Liver (tissue), 8 donors: ENCODE measurements at regions not wholly inside any gene's neighbourhood (a gene's known extent, or its start where the extent isn't known, plus 50 kb on each side); places are given as distances from the start of the nearest gene placed in this dataset.

Experiments used
- DNase-seq: peaks from one replicate; pipeline ENCODE4 v3.0.0-alpha.2; 2017; ENCODE audit warnings: low spot score
- H3K27ac ChIP-seq, 2 donors: one replicate each; pipeline ENCODE4 v1.7.0; 2013; ENCODE audit warnings: inconsistent platforms in 2 of 2, low read length in 2 of 2, control low read depth in 1 of 2, low read depth in 1 of 2, mild to moderate bottlenecking in 1 of 2
- H3K27me3 ChIP-seq, 4 donors: one replicate each; pipeline versions ENCODE4 v1.6.1 to v1.7.0; 2013; ENCODE audit warnings: low read length in 3 of 4, inconsistent platforms in 1 of 4, mild to moderate bottlenecking in 1 of 4, moderate library complexity in 1 of 4; ENCODE audit not compliant: control insufficient read depth in 4 of 4, insufficient read depth in 4 of 4
- H3K36me3 ChIP-seq, 4 donors: one replicate each; pipeline versions ENCODE4 v1.6.1 to v1.7.0; 2013; ENCODE audit warnings: low read length in 3 of 4, mild to moderate bottlenecking in 3 of 4, low read depth in 1 of 4, moderate library complexity in 1 of 4; ENCODE audit not compliant: control insufficient read depth in 4 of 4, insufficient read depth in 3 of 4
- H3K4me1 ChIP-seq, 4 donors: one replicate each; pipeline versions ENCODE4 v1.6.1 to v1.7.0; 2013; ENCODE audit warnings: low read length in 3 of 4, mild to moderate bottlenecking in 3 of 4, moderate library complexity in 1 of 4; ENCODE audit not compliant: control insufficient read depth in 4 of 4, insufficient read depth in 4 of 4
- H3K4me3 ChIP-seq, 3 donors: one replicate each; pipeline versions ENCODE4 v1.6.1 to v1.7.0; 2013; ENCODE audit warnings: low read length in 3 of 3, control low read depth in 1 of 3, low read depth in 1 of 3, mild to moderate bottlenecking in 1 of 3
- H3K9ac ChIP-seq, 2 donors: one replicate each; pipeline ENCODE4 v1.7.0; 2013; ENCODE audit warnings: low read length in 2 of 2, mild to moderate bottlenecking in 2 of 2, moderate library complexity in 2 of 2, control low read depth in 1 of 2, low read depth in 1 of 2
- H3K9me3 ChIP-seq, 4 donors: one replicate each; pipeline versions ENCODE4 v1.6.1 to v1.7.0; 2013; ENCODE audit warnings: low read length in 3 of 4; ENCODE audit not compliant: control insufficient read depth in 4 of 4
- ATF3 ChIP-seq: IDR thresholded peaks from 2 replicates; pipeline ENCODE4 v1.6.1; 2016; ENCODE audit warnings: antibody characterized with exemption
- EGR1 ChIP-seq, 2 donors: IDR thresholded peaks; 2 replicates each; pipeline ENCODE4 v1.6.1; 2016 to 2018; ENCODE audit warnings: antibody characterized with exemption in 2 of 2, low read depth in 2 of 2
- FOXA1 ChIP-seq: IDR thresholded peaks from 2 replicates; pipeline ENCODE4 v1.6.1; 2016; ENCODE audit warnings: antibody characterized with exemption
- FOXA2 ChIP-seq: IDR thresholded peaks from 2 replicates; pipeline ENCODE4 v1.6.1; 2016; ENCODE audit warnings: antibody characterized with exemption
- GABPA ChIP-seq, 2 donors: IDR thresholded peaks in 1 of 2; conservative IDR thresholded peaks in 1 of 2; 2 replicates each; pipeline ENCODE4 v1.6.1; 2016; ENCODE audit warnings: antibody characterized with exemption in 2 of 2, mild to moderate bottlenecking in 1 of 2, moderate library complexity in 1 of 2
- HNF4A ChIP-seq, 2 donors: conservative IDR thresholded peaks; 2 replicates each; pipeline ENCODE4 v1.6.1; 2016; ENCODE audit warnings: antibody characterized with exemption in 2 of 2, mild to moderate bottlenecking in 2 of 2
- HNF4G ChIP-seq: IDR thresholded peaks from 2 replicates; pipeline ENCODE4 v1.6.1; 2016; ENCODE audit warnings: antibody characterized with exemption
- JUND ChIP-seq, 2 donors: IDR thresholded peaks; 2 replicates each; pipeline ENCODE4 v1.6.1; 2016; ENCODE audit warnings: antibody characterized with exemption in 2 of 2
- NR2F2 ChIP-seq: IDR thresholded peaks from 2 replicates; pipeline ENCODE4 v1.6.1; 2016; ENCODE audit warnings: antibody characterized with exemption
- RAD21 ChIP-seq, 2 donors: IDR thresholded peaks; 2 replicates each; pipeline ENCODE4 v1.6.1; 2016; ENCODE audit warnings: antibody characterized with exemption in 2 of 2, mild to moderate bottlenecking in 2 of 2
- REST ChIP-seq: IDR thresholded peaks from 2 replicates; pipeline ENCODE4 v1.6.1; 2016; ENCODE audit warnings: antibody characterized with exemption, mild to moderate bottlenecking
- RXRA ChIP-seq, 2 donors: IDR thresholded peaks; 2 replicates each; pipeline ENCODE4 v1.6.1; 2017 to 2018; ENCODE audit warnings: antibody characterized with exemption in 2 of 2, mild to moderate bottlenecking in 1 of 2
- SP1 ChIP-seq: IDR thresholded peaks from 2 replicates; pipeline ENCODE4 v1.6.1; 2018; ENCODE audit warnings: antibody characterized with exemption, mild to moderate bottlenecking
- TAF1 ChIP-seq: conservative IDR thresholded peaks from 2 replicates; pipeline ENCODE4 v1.6.1; 2016; ENCODE audit warnings: antibody characterized with exemption, mild to moderate bottlenecking
- YY1 ChIP-seq: IDR thresholded peaks from 2 replicates; pipeline ENCODE4 v1.6.1; 2016; ENCODE audit warnings: antibody characterized with exemption, mild to moderate bottlenecking
- ZBTB33 ChIP-seq: IDR thresholded peaks from 2 replicates; pipeline ENCODE4 v1.6.1; 2016; ENCODE audit warnings: antibody characterized with exemption
- WGBS: extraction: QIAGEN DNeasy Blood & Tissue Kit; methylation state at CpG from one replicate; pipeline ENCODE4 v1.1.7; 2013; 5-methylcytosine and 5-hydroxymethylcytosine counted together
- TF ChIP-seq, protein P1 (sequence below): fragments of 150-350 bp; IDR thresholded peaks from 2 replicates; pipeline ENCODE4 v1.5.1; 2017; ENCODE audit warnings: improper control_type of control experiment, low read depth, low read length; ENCODE audit not compliant: missing input control
- TF ChIP-seq, protein P2 (sequence below): IDR thresholded peaks from 2 replicates; pipeline ENCODE4 v1.6.1; 2016; ENCODE audit warnings: antibody characterized with exemption
- donor health status: healthy.
- donor health status: healthy.
- donor health status: healthy.
- donor health status: healthy.
- donor health status: healthy.

DNA sequence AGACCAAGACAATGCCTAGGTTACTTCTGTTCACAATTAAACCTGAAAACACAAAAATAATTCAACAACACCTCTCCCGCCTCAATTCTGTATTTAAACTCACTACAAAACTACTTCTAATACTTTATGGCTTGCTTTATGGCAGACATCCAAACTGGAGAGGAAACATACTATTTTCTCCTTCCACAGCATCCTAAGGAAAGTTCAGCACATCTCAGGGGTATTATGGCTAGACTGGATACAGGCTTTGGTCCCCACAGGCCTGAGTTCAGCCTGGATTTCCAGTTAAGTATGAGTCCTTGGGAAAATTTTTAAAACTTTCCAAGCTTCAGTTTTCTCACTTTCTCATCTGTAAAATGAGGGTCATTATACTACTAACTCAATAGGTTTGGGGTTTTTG lies 480.2 kb downstream of the CAAP1 start:
- no peak for DNase-seq
- Histone ChIP-seq H3K9ac (no peak overlapping the region), H3K9me3 (no peaks in the 10 kb centered on the region), H3K36me3 (no peaks in the 10 kb centered on the region), H3K27me3 (no peaks in the 10 kb centered on the region), H3K4me3 (no peak overlapping the region), H3K4me1 (no peaks in the 10 kb centered on the region), H3K27ac (no peak overlapping the region)
- WGBS, result 70% methylated on average over 1 of the region's 1 CpG
- TF ChIP-seq ATF3, result no peak
- TF ChIP-seq, protein P1, sequence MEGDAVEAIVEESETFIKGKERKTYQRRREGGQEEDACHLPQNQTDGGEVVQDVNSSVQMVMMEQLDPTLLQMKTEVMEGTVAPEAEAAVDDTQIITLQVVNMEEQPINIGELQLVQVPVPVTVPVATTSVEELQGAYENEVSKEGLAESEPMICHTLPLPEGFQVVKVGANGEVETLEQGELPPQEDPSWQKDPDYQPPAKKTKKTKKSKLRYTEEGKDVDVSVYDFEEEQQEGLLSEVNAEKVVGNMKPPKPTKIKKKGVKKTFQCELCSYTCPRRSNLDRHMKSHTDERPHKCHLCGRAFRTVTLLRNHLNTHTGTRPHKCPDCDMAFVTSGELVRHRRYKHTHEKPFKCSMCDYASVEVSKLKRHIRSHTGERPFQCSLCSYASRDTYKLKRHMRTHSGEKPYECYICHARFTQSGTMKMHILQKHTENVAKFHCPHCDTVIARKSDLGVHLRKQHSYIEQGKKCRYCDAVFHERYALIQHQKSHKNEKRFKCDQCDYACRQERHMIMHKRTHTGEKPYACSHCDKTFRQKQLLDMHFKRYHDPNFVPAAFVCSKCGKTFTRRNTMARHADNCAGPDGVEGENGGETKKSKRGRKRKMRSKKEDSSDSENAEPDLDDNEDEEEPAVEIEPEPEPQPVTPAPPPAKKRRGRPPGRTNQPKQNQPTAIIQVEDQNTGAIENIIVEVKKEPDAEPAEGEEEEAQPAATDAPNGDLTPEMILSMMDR, result no peak
- no peak for TF ChIP-seq JUND (IDR thresholded peaks at IDR 0.05)
- TF ChIP-seq RAD21 (IDR thresholded peaks at IDR 0.05), result no peak
- no peak for TF ChIP-seq HNF4A (conservative IDR thresholded peaks at IDR 0.05)
- TF ChIP-seq REST, result no peak
- no peak for TF ChIP-seq TAF1
- no peak for TF ChIP-seq EGR1 (IDR thresholded peaks at IDR 0.05; ENCODE audit: low read depth in 2 of 2)
- no peak for TF ChIP-seq GABPA (IDR thresholded peaks at IDR 0.05 in 1 of 2, conservative IDR thresholded peaks at IDR 0.05 in 1 of 2)
- no peak for TF ChIP-seq FOXA2
- TF ChIP-seq HNF4G, result no peak
- TF ChIP-seq NR2F2, result no peak
- TF ChIP-seq YY1, result no peak
- no peak for TF ChIP-seq SP1
- no peak for TF ChIP-seq FOXA1
- TF ChIP-seq, protein P2, sequence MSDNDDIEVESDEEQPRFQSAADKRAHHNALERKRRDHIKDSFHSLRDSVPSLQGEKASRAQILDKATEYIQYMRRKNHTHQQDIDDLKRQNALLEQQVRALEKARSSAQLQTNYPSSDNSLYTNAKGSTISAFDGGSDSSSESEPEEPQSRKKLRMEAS, result no peak
- no peak for TF ChIP-seq ZBTB33
- no peak for TF ChIP-seq RXRA (IDR thresholded peaks at IDR 0.05)
